Activated T-helper 9 cell treated with anti-CD3 and anti-CD28 coated beads, Interleukin-2, amount 50 U/mL, for 16 hours (primary cell): ENCODE measurements at regions not wholly inside any gene's neighbourhood (a gene's known extent, or its start where the extent isn't known, plus 50 kb on each side); places are given as distances from the start of the nearest gene placed in this dataset.
"Not testable (repeated sequence)": the region's sequence is repeated elsewhere in the genome, so short reads cannot be mapped to it uniquely, and the experiment has no call there.

Source experiments
- DNase-seq: peaks from one replicate; pipeline ENCODE4 v3.0.0-alpha.2; 2020; ENCODE audit warnings: low read depth

GRCh38 chr10:129042776-129043595, 424.1 kb upstream of the MGMT start:
- no peak for DNase-seq

DNA sequence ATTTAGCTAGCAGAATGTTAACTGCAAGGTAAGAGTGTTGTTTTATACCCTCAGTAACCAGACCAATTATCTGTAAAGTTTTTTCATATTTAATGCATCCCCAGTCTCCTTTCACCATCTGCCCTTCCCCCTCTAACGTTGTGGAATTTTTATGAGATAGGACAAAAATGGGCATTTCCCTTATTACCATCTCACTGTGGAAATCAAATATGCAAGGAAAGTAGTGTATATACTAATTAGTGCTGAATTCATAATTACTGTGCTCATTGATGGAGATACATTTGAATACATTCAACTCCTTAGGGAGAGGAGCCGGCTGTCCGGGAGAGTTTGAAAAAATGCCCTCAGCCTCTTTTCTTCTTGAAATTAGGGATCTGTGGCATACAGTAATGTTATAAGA, 423.4 kb upstream of the MGMT start:
- DNase-seq, result no peak

GRCh38 chr10:129045599-129045998, 421.4 kb upstream of the MGMT start:
- DNase-seq, result no peak

GRCh38 chr10:129046065-129046681, 420.9 kb upstream of the MGMT start:
- no peak for DNase-seq

DNA sequence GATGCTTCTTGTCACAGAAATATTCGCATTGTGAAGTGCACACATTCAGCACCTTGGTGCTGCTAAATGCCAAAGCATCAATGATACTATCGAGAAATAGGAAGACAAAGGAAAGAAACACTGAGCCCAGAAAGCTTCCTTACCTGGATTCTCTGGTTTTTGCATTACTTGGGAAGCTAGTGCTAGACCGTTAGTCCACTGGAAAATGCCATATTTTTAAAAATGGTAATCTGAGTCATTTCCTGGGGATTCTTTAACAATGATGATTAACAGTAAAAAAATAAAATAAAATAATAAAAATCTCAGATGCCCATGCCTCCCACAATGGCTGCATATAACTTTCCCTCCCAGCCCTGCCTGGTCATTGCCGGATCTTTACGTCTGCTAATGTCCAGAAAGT, 420.1 kb upstream of the MGMT start:
- DNase-seq, result no peak

GRCh38 chr10:129047600-129047999, 419.4 kb upstream of the MGMT start:
- no peak for DNase-seq

GRCh38 chr10:129048513-129048912, 418.5 kb upstream of the MGMT start:
- no peak for DNase-seq

- DNase-seq, result no peak
Observed at GRCh38 chr10:129049501-129049900, 417.5 kb upstream of the MGMT start.

DNA sequence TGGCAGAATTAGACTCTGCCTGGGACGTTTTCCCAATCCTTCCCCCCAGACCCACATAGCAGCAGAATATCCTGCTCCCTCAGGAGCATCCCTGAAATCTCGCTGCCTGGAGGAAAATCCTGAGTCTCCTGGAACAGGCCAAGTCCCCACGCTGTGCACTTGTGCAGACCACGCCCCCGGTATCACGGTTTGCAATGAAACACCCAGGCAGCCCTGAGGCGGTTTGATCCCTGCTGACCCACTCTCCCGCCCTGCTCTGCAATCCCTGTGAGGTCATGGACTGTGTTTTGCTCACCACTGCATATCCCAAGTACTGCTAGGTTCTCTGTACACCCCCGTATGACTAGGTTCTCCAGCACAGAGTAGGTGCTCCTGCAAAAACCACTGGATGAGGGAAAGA, 411.8 kb upstream of the MGMT start:
- no peak for DNase-seq

DNA sequence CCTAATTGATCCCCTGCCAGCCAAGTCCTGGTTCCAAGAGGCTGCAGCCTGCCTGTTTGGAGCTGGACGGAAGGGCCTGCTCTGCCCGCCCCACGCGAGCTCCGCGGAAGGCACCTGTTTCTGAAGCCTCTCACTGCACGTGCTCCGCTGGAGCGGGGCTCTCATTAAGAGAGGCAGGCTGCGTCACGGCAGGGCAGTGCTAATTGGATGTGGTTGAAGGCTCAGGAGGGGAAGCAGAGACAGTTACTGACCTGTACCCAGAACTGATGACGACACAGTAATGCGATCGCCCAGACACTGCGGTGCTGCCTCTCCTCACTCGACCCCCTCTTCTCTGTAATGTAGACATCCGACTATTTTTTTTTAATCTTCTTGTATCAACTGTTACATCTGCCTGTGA, 411.1 kb upstream of the MGMT start:
- no peak for DNase-seq

DNA sequence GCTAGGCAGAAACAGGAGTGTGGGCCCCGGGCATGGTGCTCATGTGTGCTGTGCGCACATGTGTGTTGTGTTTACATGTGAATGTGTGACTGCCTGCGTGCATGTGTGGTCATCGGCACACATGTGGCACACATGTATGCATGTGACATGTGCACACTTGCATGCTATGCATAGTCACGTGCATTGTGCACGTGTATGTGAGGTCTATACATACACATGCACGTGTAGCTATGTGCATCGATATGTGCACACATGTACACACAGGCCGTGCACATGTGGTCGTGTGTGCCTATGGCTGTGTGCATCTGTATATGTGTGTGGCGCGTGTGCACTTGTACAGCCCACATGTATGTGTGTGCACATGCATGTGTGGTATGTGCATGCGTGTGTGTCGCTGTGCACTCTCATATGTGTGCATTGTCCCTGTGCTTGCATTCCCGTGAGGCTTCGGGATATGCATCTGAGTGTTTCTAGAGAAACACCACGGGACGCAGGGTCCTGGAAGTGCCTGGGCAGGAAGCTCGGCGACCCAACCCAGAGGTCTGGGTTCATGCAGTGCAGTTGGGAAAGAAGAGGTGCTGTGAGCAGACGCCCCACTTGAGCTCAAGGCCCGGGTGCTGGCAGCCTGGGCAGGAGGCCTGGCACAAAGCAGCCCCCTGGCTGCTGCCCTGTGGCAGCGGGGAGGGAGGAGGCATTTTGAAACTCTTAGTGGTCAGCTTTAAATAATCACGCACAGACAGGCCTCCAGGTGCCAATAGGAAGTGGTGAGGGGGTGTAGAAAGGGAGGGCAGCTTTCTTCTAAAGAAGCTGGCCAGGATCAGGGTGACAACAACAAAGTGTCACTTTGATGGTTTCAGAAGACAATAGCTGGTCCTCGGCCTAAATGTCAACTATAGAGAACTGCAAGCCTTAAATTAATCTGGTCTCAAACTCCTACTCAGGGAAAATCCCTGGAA, 410.0 kb upstream of the MGMT start:
- no peak for DNase-seq

- DNase-seq, result no peak
Observed at GRCh38 chr10:129057856-129058663, 409.0 kb upstream of the MGMT start.

DNA sequence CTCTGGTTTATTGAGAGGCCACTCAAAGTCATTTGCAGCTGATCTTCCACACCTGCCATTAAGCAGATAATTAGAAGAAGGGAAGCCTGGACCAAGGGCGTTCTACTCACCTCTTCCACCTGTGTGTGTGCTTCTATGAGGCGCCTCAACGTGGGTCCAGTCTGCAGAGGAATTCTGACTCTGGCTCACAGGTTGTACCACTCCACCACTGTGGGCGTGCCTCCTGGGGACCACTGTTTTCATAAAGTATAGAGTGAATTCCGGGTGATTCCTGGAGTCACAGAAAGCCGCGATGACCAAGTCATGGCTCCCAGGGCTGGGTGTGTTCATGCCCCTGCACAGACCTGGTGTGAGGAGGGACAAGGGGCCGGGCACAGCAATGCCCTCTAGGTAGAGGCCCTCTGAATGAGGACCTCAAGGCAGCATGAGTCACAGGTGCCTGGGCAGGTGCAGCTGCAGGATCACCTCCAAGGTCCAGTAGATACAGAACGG, 408.3 kb upstream of the MGMT start:
- DNase-seq, result no peak

DNA sequence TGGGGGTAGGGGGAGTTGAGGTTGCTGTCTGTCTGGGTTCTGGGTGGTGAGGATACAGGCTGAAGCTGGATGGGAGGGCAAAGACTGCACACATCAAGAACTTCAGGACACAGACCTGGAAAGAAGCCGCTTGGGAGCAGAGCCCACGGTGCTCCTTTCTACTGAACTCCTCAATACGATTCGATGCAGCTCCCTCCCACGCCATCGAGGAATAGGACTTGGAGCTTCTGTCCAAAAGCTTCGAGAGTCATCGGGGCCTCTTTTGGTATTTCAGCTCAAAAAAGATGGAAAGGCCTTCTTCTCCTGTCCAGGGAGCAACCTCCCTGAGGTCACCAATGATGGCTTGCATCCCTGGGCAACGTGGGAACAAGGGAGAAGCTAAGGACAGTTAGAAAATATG, 407.1 kb upstream of the MGMT start:
- DNase-seq, result no peak

DNA sequence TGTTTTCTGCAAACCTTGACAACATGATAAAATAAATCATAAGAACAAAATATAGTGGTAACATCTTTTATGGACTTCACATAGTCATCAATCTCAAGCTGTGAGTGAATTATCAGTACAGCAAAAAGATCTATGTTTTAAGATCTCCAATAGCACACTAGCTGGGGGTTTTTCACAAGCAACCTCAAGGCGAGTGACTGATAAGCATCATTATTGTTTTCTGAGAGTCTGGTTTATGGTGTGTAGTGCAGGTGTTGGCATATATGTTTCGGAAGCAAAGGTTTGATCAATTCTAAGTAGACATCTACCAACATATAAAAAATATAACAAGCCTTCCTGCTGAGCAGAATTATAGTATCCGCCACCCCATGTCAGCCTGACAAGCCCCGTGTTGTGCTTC, 403.8 kb upstream of the MGMT start:
- DNase-seq, result no peak

- DNase-seq, result no peak
Observed at GRCh38 chr10:129063877-129064276, 403.2 kb upstream of the MGMT start.

GRCh38 chr10:129066529-129066928, 400.5 kb upstream of the MGMT start:
- DNase-seq, result not testable (repeated sequence)

DNA sequence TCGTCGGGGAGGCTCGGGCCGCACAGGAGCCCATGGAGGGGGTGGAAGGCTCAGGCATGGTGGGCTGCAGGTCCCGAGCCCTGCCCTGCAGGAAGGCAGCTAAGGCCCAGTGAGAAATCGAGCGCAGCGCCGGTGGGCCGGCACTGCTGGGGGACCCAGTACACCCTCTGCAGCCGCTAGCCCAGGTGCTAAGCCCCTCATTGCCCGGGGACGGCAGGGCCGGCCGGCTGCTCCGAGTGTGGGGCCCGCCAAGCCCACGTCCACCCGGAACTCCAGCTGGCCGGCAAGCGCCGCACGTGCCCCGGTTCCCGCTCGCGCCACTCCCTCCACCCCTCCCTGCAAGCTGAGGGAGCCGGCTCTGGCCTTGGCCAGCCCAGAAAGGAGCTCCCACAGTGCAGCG, 395.6 kb upstream of the MGMT start:
- DNase-seq, result not testable (repeated sequence)

DNA sequence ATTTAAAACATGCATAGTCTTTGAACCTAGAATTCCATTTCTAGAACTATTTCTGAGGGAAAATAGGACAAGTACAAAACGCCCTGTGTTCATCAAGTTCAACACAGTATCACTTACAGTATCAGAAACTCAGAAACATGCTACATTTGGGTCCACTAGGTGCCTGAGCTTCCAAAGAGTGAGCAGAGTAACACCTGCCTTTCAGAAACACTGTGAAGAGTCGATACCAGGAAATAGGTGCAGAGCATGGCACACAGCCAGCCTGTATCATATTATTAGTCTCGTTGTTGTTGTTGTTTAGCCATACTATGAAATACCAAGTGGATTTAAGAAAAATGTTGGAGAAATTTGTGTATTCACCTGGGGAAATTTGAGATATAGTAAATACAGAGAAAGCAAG, 392.1 kb upstream of the MGMT start:
- no peak for DNase-seq

GRCh38 chr10:129075508-129075907, 391.5 kb upstream of the MGMT start:
- no peak for DNase-seq

DNA sequence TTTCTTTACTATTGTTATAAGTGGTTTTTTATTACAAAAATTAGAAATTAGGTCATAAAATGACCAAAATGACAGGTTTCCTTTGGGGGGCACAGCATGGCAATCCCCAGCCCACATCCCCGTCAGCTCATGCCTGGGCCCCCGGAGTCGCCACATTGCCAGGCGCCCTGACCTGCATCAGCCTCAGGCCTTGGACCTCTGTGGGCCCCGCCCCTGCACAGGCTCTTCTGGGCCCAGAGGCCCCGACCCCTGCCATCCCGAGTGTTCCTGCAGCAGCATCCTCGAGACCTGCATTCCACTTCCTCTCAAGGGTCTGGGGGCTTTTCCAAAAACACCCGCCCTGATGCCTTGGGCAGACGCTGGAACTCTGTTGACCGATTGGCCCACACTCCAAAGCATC, 391.1 kb upstream of the MGMT start:
- no peak for DNase-seq

- no peak for DNase-seq
Observed at GRCh38 chr10:129078346-129078745, 388.7 kb upstream of the MGMT start.
